ENCODE measurements at regions not wholly inside any gene's neighbourhood (a gene's known extent, or its start where the extent isn't known, plus 50 kb on each side); places are given as distances from the start of the nearest gene placed in this dataset.

DNA sequence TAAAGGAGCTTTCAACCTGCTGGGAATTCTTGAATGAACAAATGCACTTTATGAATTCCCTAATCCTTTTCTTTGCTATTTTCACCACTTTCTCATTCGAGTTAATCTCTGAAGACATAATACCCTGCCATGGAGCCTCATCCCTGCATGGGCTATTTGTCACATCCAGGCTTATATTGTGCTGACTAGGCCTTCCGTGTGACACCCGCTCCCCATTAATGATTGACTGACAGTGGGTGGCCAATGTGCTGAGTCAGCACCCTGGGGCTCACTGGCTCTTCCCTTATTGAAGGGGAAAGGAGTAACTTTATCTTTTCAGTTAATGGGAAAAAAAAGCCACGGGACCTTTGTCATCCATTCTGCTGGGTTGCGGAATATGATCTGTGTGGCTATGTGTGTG is 1024.8 kb upstream of the EEF2KMT start:
- no peaks in the 10 kb centered on the region for H3K36me3 ChIP-seq (ENCODE audit: control insufficient read depth, insufficient read depth, low read length)
- no TSS peak for BruUV-seq (replicated peaks)
- no peak overlapping the region for H2BK15ac ChIP-seq (ENCODE audit: low read depth, low read length)
- H3K4ac ChIP-seq (ENCODE audit: low read depth, low read length) = no peak overlapping the region
- H3K56ac ChIP-seq (ENCODE audit: extremely low read depth, insufficient read depth, low read length) = no peak overlapping the region
- CTCF ChIA-PET = no interaction called here
- H3K14ac ChIP-seq (replicated peaks; ENCODE audit: low read depth, low read length) = no peak overlapping the region
- H3K4me1 ChIP-seq (ENCODE audit: control insufficient read depth, insufficient read depth, low read length) = no peaks in the 10 kb centered on the region
- in situ Hi-C loops (cut with MboI; ENCODE audit: low sequenced_read_pairs) (no loop called here), dilution Hi-C loops (cut with HindIII; ENCODE audit: low sequenced_read_pairs, unreplicated experiment) (no loop called here), intact Hi-C loops (cut with micrococcal nuclease) (no loop called here)
- POLR2A ChIA-PET (ENCODE audit: unreplicated experiment) = no interaction called here
- H2AFZ ChIP-seq (replicated peaks; ENCODE audit: low read length, poor library complexity) = no peak overlapping the region
- H3K9me1 ChIP-seq (ENCODE audit: insufficient read depth, low read length) = no peaks in the 10 kb centered on the region
- H4K8ac ChIP-seq (ENCODE audit: low read depth in 2 of 2, low read length in 2 of 2) = no peak overlapping the region
- peaks cover 7% of the 10 kb centered on the region for H3K9me3 ChIP-seq (ENCODE audit: control insufficient read depth, insufficient read depth, low read length)
- no peak overlapping the region for H2BK20ac ChIP-seq (ENCODE audit: low read depth, low read length)
- no peak overlapping the region for H3K4me3 ChIP-seq (ENCODE audit: insufficient read depth, low read depth, low read length)
- no peaks in the 10 kb centered on the region for H3K79me1 ChIP-seq (ENCODE audit: low read depth in 1 of 2, low read length in 2 of 2)
- no peak overlapping the region for H2AK5ac ChIP-seq (ENCODE audit: low read depth, low read length)
- H3K18ac ChIP-seq (ENCODE audit: low read depth, low read length) = no peak overlapping the region
- no peak for DNase-seq
- no peak overlapping the region for H3K27ac ChIP-seq (ENCODE audit: insufficient read depth, low read length)
- no peak overlapping the region for H4K91ac ChIP-seq (ENCODE audit: insufficient read depth, low read depth, low read length)
- H2BK5ac ChIP-seq (ENCODE audit: low read depth, low read length, poor library complexity, severe bottlenecking) = no peak overlapping the region
- no peak overlapping the region for H3K9ac ChIP-seq (ENCODE audit: low read depth, low read length)
- no peak overlapping the region for H3K4me2 ChIP-seq (ENCODE audit: low read depth, low read length)
- no peaks in the 10 kb centered on the region for H4K20me1 ChIP-seq (ENCODE audit: insufficient read depth, low read length)
- H3K27me3 ChIP-seq (ENCODE audit: control insufficient read depth, insufficient read depth, low read length) = no peaks in the 10 kb centered on the region
- no peak overlapping the region for H4K5ac ChIP-seq (ENCODE audit: low read depth, low read length)
- 0% methylated on average over 1 of the region's 5 CpGs; no CpG with 5 or more reads in 1 of the 2 experiments for WGBS, 2 experiments (ENCODE audit: extremely low coverage in 2 of 2, insufficient read length in 1 of 2)
- no peak overlapping the region for H2AK9ac ChIP-seq (replicated peaks; ENCODE audit: low read depth, low read length, poor library complexity)
- no peak overlapping the region for H2BK120ac ChIP-seq (ENCODE audit: low read depth, low read length)
- H3K23ac ChIP-seq (ENCODE audit: low read depth, low read length) = no peak overlapping the region
- ATAC-seq (ENCODE audit: low read depth) = no peak
- TF ChIP-seq MAFK (IDR thresholded peaks at IDR 0.05; ENCODE audit: low read depth, low read length) = peak; percentile 98
- TF ChIP-seq RFX5 (IDR thresholded peaks at IDR 0.05; ENCODE audit: low read depth, low read length) = no peak
- TF ChIP-seq, protein P1, sequence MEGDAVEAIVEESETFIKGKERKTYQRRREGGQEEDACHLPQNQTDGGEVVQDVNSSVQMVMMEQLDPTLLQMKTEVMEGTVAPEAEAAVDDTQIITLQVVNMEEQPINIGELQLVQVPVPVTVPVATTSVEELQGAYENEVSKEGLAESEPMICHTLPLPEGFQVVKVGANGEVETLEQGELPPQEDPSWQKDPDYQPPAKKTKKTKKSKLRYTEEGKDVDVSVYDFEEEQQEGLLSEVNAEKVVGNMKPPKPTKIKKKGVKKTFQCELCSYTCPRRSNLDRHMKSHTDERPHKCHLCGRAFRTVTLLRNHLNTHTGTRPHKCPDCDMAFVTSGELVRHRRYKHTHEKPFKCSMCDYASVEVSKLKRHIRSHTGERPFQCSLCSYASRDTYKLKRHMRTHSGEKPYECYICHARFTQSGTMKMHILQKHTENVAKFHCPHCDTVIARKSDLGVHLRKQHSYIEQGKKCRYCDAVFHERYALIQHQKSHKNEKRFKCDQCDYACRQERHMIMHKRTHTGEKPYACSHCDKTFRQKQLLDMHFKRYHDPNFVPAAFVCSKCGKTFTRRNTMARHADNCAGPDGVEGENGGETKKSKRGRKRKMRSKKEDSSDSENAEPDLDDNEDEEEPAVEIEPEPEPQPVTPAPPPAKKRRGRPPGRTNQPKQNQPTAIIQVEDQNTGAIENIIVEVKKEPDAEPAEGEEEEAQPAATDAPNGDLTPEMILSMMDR (conservative IDR thresholded peaks at IDR 0.05; ENCODE audit: low read depth, low read length) = no peak
- TF ChIP-seq, protein P2, sequence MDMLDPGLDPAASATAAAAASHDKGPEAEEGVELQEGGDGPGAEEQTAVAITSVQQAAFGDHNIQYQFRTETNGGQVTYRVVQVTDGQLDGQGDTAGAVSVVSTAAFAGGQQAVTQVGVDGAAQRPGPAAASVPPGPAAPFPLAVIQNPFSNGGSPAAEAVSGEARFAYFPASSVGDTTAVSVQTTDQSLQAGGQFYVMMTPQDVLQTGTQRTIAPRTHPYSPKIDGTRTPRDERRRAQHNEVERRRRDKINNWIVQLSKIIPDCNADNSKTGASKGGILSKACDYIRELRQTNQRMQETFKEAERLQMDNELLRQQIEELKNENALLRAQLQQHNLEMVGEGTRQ (IDR thresholded peaks at IDR 0.05; ENCODE audit: low read depth, low read length) = no peak
- no peak for TF ChIP-seq RCOR1 (IDR thresholded peaks at IDR 0.05; ENCODE audit: insufficient replicate concordance, low read length)
- no peak for TF ChIP-seq FOS (IDR thresholded peaks at IDR 0.05; ENCODE audit: low read depth, low read length)
